Thymus (tissue), 11 donors: ENCODE measurements at regions not wholly inside any gene's neighbourhood (a gene's known extent, or its start where the extent isn't known, plus 50 kb on each side); places are given as distances from the start of the nearest gene placed in this dataset.

Experiments used
- DNase-seq, 9 donors: peaks; one replicate each; pipeline ENCODE4 v3.0.0-alpha.2; 2013; ENCODE audit warnings: low spot score in 9 of 9, low read depth in 6 of 9, missing footprints in 1 of 9
- H3K27ac ChIP-seq, 2 donors: one replicate each; pipeline ENCODE4 v1.5.1; 2013; ENCODE audit warnings: control low read depth in 1 of 2, low read depth in 1 of 2, low read length in 1 of 2, mild to moderate bottlenecking in 1 of 2, moderate library complexity in 1 of 2
- H3K27me3 ChIP-seq, 2 donors: one replicate each; pipeline ENCODE4 v1.5.1; 2013; ENCODE audit warnings: low read length in 1 of 2; ENCODE audit not compliant: control insufficient read depth in 2 of 2, insufficient read depth in 1 of 2
- H3K36me3 ChIP-seq, 2 donors: one replicate each; pipeline ENCODE4 v1.5.1; 2013; ENCODE audit warnings: low read length in 1 of 2, mild to moderate bottlenecking in 1 of 2, moderate library complexity in 1 of 2; ENCODE audit not compliant: control insufficient read depth in 2 of 2, insufficient read depth in 2 of 2
- H3K4me1 ChIP-seq, 2 donors: one replicate each; pipeline ENCODE4 v1.5.1; 2013; ENCODE audit warnings: low read length in 2 of 2; ENCODE audit not compliant: control insufficient read depth in 2 of 2, insufficient read depth in 2 of 2
- H3K4me3 ChIP-seq, 2 donors: one replicate each; pipeline ENCODE4 v1.5.1; 2013; ENCODE audit warnings: low read length in 2 of 2, control low read depth in 1 of 2, mild to moderate bottlenecking in 1 of 2
- H3K9me3 ChIP-seq, 2 donors: one replicate each; pipeline ENCODE4 v1.5.1; 2013; ENCODE audit warnings: low read length in 1 of 2, mild to moderate bottlenecking in 1 of 2; ENCODE audit not compliant: control insufficient read depth in 2 of 2, insufficient read depth in 1 of 2
- WGBS: extraction: QIAGEN DNeasy Blood & Tissue Kit; methylation state at CpG from one replicate; pipeline ENCODE4 v1.1.7; 2013; 5-methylcytosine and 5-hydroxymethylcytosine counted together
- donor health status: healthy.

GRCh38 chr1:219514728-219515127 lies 98.2 kb downstream of the ZC3H11B start:
- Histone ChIP-seq H3K27me3 (no peaks in the 10 kb centered on the region), H3K27ac (no peak overlapping the region), H3K9me3 (no peaks in the 10 kb centered on the region), H3K4me3 (no peak overlapping the region), H3K36me3 (no peaks in the 10 kb centered on the region), H3K4me1 (no peaks in the 10 kb centered on the region)
- WGBS: 84% methylated on average over 3 of the region's 3 CpGs
- no peak for DNase-seq

- H3K4me3 ChIP-seq: no peak overlapping the region
- no peak for DNase-seq
- WGBS: 80% methylated on average over 2 of the region's 2 CpGs
- H3K27me3 ChIP-seq: no peaks in the 10 kb centered on the region
- H3K4me1 ChIP-seq: no peaks in the 10 kb centered on the region
- H3K36me3 ChIP-seq: no peaks in the 10 kb centered on the region
- no peak overlapping the region for H3K27ac ChIP-seq
- H3K9me3 ChIP-seq: no peaks in the 10 kb centered on the region
Measured at GRCh38 chr1:219507437-219507836, 105.5 kb downstream of the ZC3H11B start.

GRCh38 chr1:219506936-219507335 lies 106.0 kb downstream of the ZC3H11B start:
- H3K27ac ChIP-seq: no peak overlapping the region
- no peaks in the 10 kb centered on the region for H3K9me3 ChIP-seq
- no peak for DNase-seq
- no peaks in the 10 kb centered on the region for H3K27me3 ChIP-seq
- 98% methylated on average over 1 of the region's 1 CpG for WGBS
- no peaks in the 10 kb centered on the region for H3K4me1 ChIP-seq
- H3K4me3 ChIP-seq: no peak overlapping the region
- no peaks in the 10 kb centered on the region for H3K36me3 ChIP-seq

- WGBS: 47% methylated on average over 4 of the region's 4 CpGs
Measured at GRCh38 chr1:219506473-219506899, 106.4 kb downstream of the ZC3H11B start.

GRCh38 chr1:219505886-219506285 lies 107.0 kb downstream of the ZC3H11B start:
- Histone ChIP-seq H3K9me3 (no peaks in the 10 kb centered on the region), H3K27ac (no peak overlapping the region), H3K27me3 (no peaks in the 10 kb centered on the region), H3K4me3 (no peak overlapping the region), H3K4me1 (no peaks in the 10 kb centered on the region), H3K36me3 (no peaks in the 10 kb centered on the region)
- WGBS: 43% methylated on average over 3 of the region's 3 CpGs
- DNase-seq: no peak

More at GRCh38 chr1:219506473-219506899, 106.4 kb downstream of the ZC3H11B start:
- Histone ChIP-seq H3K4me1 (no peaks in the 10 kb centered on the region), H3K36me3 (no peaks in the 10 kb centered on the region), H3K27ac (no peak overlapping the region), H3K9me3 (no peaks in the 10 kb centered on the region), H3K4me3 (no peak overlapping the region), H3K27me3 (no peaks in the 10 kb centered on the region)
- no peak for DNase-seq

- Histone ChIP-seq H3K27me3 (no peaks in the 10 kb centered on the region), H3K36me3 (no peaks in the 10 kb centered on the region), H3K9me3 (no peaks in the 10 kb centered on the region), H3K27ac (no peak overlapping the region), H3K4me1 (no peaks in the 10 kb centered on the region), H3K4me3 (no peak overlapping the region)
- WGBS: 90% methylated on average over 4 of the region's 4 CpGs
- no peak for DNase-seq
Measured at GRCh38 chr1:219503604-219504003, 109.3 kb downstream of the ZC3H11B start.

GRCh38 chr1:219500327-219500897 lies 112.5 kb downstream of the ZC3H11B start:
- no peaks in the 10 kb centered on the region for H3K27me3 ChIP-seq
- H3K27ac ChIP-seq: no peak overlapping the region
- no peak for DNase-seq
- no peaks in the 10 kb centered on the region for H3K9me3 ChIP-seq
- WGBS: 92% methylated on average over 6 of the region's 6 CpGs
- H3K36me3 ChIP-seq: no peaks in the 10 kb centered on the region
- no peaks in the 10 kb centered on the region for H3K4me1 ChIP-seq
- H3K4me3 ChIP-seq: no peak overlapping the region

- no peak for DNase-seq
- H3K36me3 ChIP-seq: no peaks in the 10 kb centered on the region
- no peak overlapping the region for H3K27ac ChIP-seq
- no peaks in the 10 kb centered on the region for H3K27me3 ChIP-seq
- 83% methylated on average over 1 of the region's 1 CpG for WGBS
- no peaks in the 10 kb centered on the region for H3K4me1 ChIP-seq
- no peaks in the 10 kb centered on the region for H3K9me3 ChIP-seq
- no peak overlapping the region for H3K4me3 ChIP-seq
Measured at GRCh38 chr1:219498666-219499065, 114.2 kb downstream of the ZC3H11B start.

GRCh38 chr1:219495737-219496408 lies 117.0 kb downstream of the ZC3H11B start:
- no peaks in the 10 kb centered on the region for H3K36me3 ChIP-seq
- no peak overlapping the region for H3K27ac ChIP-seq
- H3K4me3 ChIP-seq: no peak overlapping the region
- no peaks in the 10 kb centered on the region for H3K4me1 ChIP-seq
- no peaks in the 10 kb centered on the region for H3K27me3 ChIP-seq
- 83% methylated on average over 6 of the region's 6 CpGs for WGBS
- DNase-seq: no peak
- no peaks in the 10 kb centered on the region for H3K9me3 ChIP-seq
